ENCODE measurements at regions not wholly inside any gene's neighbourhood (a gene's known extent, or its start where the extent isn't known, plus 50 kb on each side); places are given as distances from the start of the nearest gene placed in this dataset.

GRCh38 chr3:144106970-144107369, 135.3 kb downstream of the DIPK2A start:
- no peak overlapping the region for H3K4me3 ChIP-seq (ENCODE audit: control insufficient read depth, low read depth, low read length)
- no peak for DNase-seq (ENCODE audit: low read depth)
- TF ChIP-seq, protein P1, sequence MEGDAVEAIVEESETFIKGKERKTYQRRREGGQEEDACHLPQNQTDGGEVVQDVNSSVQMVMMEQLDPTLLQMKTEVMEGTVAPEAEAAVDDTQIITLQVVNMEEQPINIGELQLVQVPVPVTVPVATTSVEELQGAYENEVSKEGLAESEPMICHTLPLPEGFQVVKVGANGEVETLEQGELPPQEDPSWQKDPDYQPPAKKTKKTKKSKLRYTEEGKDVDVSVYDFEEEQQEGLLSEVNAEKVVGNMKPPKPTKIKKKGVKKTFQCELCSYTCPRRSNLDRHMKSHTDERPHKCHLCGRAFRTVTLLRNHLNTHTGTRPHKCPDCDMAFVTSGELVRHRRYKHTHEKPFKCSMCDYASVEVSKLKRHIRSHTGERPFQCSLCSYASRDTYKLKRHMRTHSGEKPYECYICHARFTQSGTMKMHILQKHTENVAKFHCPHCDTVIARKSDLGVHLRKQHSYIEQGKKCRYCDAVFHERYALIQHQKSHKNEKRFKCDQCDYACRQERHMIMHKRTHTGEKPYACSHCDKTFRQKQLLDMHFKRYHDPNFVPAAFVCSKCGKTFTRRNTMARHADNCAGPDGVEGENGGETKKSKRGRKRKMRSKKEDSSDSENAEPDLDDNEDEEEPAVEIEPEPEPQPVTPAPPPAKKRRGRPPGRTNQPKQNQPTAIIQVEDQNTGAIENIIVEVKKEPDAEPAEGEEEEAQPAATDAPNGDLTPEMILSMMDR (conservative IDR thresholded peaks at IDR 0.05; ENCODE audit: control insufficient read depth, insufficient read depth, low read depth, low read length) = no peak

GRCh38 chr3:144107923-144108322, 136.3 kb downstream of the DIPK2A start:
- TF ChIP-seq, protein P1 (conservative IDR thresholded peaks at IDR 0.05; ENCODE audit: control insufficient read depth, insufficient read depth, low read depth, low read length) = no peak
- DNase-seq (ENCODE audit: low read depth) = no peak
- no peak overlapping the region for H3K4me3 ChIP-seq (ENCODE audit: control insufficient read depth, low read depth, low read length)

DNA sequence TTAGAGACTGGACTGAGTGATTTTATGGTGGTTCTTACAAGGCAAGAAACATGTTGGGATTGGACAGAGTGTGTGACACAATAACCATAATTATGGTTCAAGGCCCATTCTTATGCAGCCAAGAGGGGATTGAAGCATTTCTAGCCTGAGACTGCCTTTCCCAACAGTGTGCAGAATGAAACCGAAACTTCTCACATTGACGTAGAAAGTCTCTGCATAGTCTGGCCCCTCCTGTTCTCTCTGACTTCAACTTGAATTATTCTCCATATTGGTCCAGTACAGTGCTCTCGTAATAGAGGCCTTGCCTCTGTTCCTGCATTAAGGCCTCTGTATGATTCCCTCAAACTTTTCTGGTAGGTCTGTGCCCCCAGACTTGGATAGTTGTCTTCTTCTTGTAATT, 138.3 kb downstream of the DIPK2A start:
- no peak overlapping the region for H3K4me3 ChIP-seq (ENCODE audit: control insufficient read depth, low read depth, low read length)
- no peak for DNase-seq (ENCODE audit: low read depth)
- TF ChIP-seq, protein P1 (conservative IDR thresholded peaks at IDR 0.05; ENCODE audit: control insufficient read depth, insufficient read depth, low read depth, low read length) = no peak

- no peak for DNase-seq (ENCODE audit: low read depth)
- TF ChIP-seq, protein P1 (conservative IDR thresholded peaks at IDR 0.05; ENCODE audit: control insufficient read depth, insufficient read depth, low read depth, low read length) = no peak
- no peak overlapping the region for H3K4me3 ChIP-seq (ENCODE audit: control insufficient read depth, low read depth, low read length)
These were observed 140.4 kb downstream of the DIPK2A start for GRCh38 chr3:144112036-144112435.

DNA sequence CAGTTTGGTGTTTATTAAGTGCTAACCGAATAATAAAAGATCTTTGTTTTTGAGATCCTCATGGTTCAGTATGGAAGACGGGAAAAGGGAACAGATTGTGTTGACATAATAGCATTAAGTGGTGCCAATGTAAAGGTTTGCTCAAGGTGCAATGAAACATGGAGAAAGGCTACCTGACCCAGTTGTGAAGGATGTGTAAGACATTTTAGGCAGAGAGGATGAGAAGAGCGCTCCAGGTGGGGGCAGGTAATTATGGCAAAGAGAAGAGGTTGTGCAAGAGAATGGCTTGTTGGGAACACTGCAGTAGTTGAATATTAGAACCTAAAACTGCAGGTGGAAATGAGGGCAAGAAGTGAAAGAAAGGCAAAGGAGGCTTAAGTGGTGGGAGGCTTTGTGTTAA, 140.8 kb downstream of the DIPK2A start:
- no peak overlapping the region for H3K4me3 ChIP-seq (ENCODE audit: control insufficient read depth, low read depth, low read length)
- TF ChIP-seq, protein P1 (conservative IDR thresholded peaks at IDR 0.05; ENCODE audit: control insufficient read depth, insufficient read depth, low read depth, low read length) = no peak
- DNase-seq (ENCODE audit: low read depth) = no peak

GRCh38 chr3:144114767-144115166, 143.1 kb downstream of the DIPK2A start:
- TF ChIP-seq, protein P1 (conservative IDR thresholded peaks at IDR 0.05; ENCODE audit: control insufficient read depth, insufficient read depth, low read depth, low read length) = no peak
- peak; percentile 4 for DNase-seq (ENCODE audit: low read depth)
- H3K4me3 ChIP-seq (ENCODE audit: control insufficient read depth, low read depth, low read length) = no peak overlapping the region

DNA sequence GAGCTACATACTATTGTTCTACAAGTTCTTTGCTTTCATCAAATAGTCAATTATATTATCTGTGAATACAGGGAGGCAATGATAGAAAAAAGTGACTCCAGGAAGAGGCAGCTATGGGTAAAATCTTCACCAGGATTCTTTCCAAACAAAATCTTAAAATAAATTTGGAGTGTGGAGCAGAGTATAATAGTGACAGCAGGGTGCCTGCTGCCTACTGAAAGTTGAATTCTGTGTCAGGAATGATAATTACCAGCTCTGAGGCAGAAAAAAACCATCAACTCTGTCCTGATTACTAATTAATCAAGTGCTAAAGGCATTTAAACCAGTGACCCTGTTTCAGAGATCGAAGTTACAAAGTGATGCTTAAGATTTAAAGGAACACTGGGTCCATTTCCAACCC, 148.0 kb downstream of the DIPK2A start:
- DNase-seq (ENCODE audit: low read depth) = no peak
- TF ChIP-seq, protein P1 (conservative IDR thresholded peaks at IDR 0.05; ENCODE audit: control insufficient read depth, insufficient read depth, low read depth, low read length) = no peak
- H3K4me3 ChIP-seq (ENCODE audit: control insufficient read depth, low read depth, low read length) = no peak overlapping the region
